ENCODE measurements at regions not wholly inside any gene's neighbourhood (a gene's known extent, or its start where the extent isn't known, plus 50 kb on each side); places are given as distances from the start of the nearest gene placed in this dataset.

GRCh38 chr5:173790177-173790719 lies 97.9 kb upstream of the CPEB4 start:
- Histone ChIP-seq H3K9me3 (no peaks in the 10 kb centered on the region), H3K27me3 (no peaks in the 10 kb centered on the region), H3K27ac (no peak overlapping the region), H3K4me1 (no peaks in the 10 kb centered on the region), H3K4me3 (no peak overlapping the region), H3K36me3 (no peaks in the 10 kb centered on the region)
- intact Hi-C loops (cut with DNase I), result no loop called here
- TF ChIP-seq POLR2A (IDR thresholded peaks at IDR 0.05) (no peak), POLR2AphosphoS5 (IDR thresholded peaks at IDR 0.05) (no peak), EP300 (IDR thresholded peaks at IDR 0.05) (no peak), CTCF (IDR thresholded peaks at IDR 0.05) (no peak)
- peak; percentile 30 for DNase-seq
- 84 to 85% methylated on average over 11 of the region's 11 CpGs for WGBS, 2 donors

GRCh38 chr5:173790836-173791546 lies 97.2 kb upstream of the CPEB4 start:
- no peak for DNase-seq
- Histone ChIP-seq H3K27me3 (no peaks in the 10 kb centered on the region), H3K27ac (no peak overlapping the region), H3K4me3 (no peak overlapping the region), H3K4me1 (no peaks in the 10 kb centered on the region), H3K36me3 (no peaks in the 10 kb centered on the region), H3K9me3 (no peaks in the 10 kb centered on the region)
- intact Hi-C loops (cut with DNase I), result no loop called here
- 89 to 94% methylated on average over 13 of the region's 13 CpGs for WGBS, 2 donors
- TF ChIP-seq CTCF (IDR thresholded peaks at IDR 0.05) (no peak), POLR2AphosphoS5 (IDR thresholded peaks at IDR 0.05) (no peak), EP300 (IDR thresholded peaks at IDR 0.05) (no peak), POLR2A (IDR thresholded peaks at IDR 0.05) (no peak)

GRCh38 chr5:173791878-173792277 lies 96.3 kb upstream of the CPEB4 start:
- intact Hi-C loops (cut with DNase I), result no loop called here
- Histone ChIP-seq H3K9me3 (no peaks in the 10 kb centered on the region), H3K27me3 (no peaks in the 10 kb centered on the region), H3K4me1 (no peaks in the 10 kb centered on the region), H3K36me3 (no peaks in the 10 kb centered on the region), H3K4me3 (no peak overlapping the region), H3K27ac (no peak overlapping the region)
- 56 to 88% methylated on average over 3 of the region's 3 CpGs for WGBS, 2 donors
- no peak for DNase-seq
- TF ChIP-seq EP300 (IDR thresholded peaks at IDR 0.05) (no peak), POLR2A (IDR thresholded peaks at IDR 0.05) (no peak), CTCF (IDR thresholded peaks at IDR 0.05) (no peak), POLR2AphosphoS5 (IDR thresholded peaks at IDR 0.05) (no peak)

GRCh38 chr5:173792781-173793547 lies 95.2 kb upstream of the CPEB4 start:
- 71 to 72% methylated on average over 7 of the region's 7 CpGs for WGBS, 2 donors
- Histone ChIP-seq H3K9me3 (no peaks in the 10 kb centered on the region), H3K36me3 (no peaks in the 10 kb centered on the region), H3K27ac (no peak overlapping the region), H3K27me3 (no peaks in the 10 kb centered on the region), H3K4me1 (no peaks in the 10 kb centered on the region), H3K4me3 (no peak overlapping the region)
- TF ChIP-seq CTCF (IDR thresholded peaks at IDR 0.05) (no peak), EP300 (IDR thresholded peaks at IDR 0.05) (no peak), POLR2A (IDR thresholded peaks at IDR 0.05) (no peak), POLR2AphosphoS5 (IDR thresholded peaks at IDR 0.05) (no peak)
- DNase-seq, result no peak
- intact Hi-C loops (cut with DNase I), result no loop called here
